GM21360 (cell line): ENCODE measurements at regions not wholly inside any gene's neighbourhood (a gene's known extent, or its start where the extent isn't known, plus 50 kb on each side); places are given as distances from the start of the nearest gene placed in this dataset.
A peak's percentile ranks its signal among the peaks of the same experiment; 100 is the strongest.

Source experiments
- ATAC-seq: cut with Tn5 transposase; IDR thresholded peaks from one replicate; pipeline ENCODE4 v1.9.1; 2021; ENCODE audit warnings: mild to moderate bottlenecking, moderate library complexity; ENCODE audit not compliant: unreplicated experiment

- no peak for ATAC-seq
Observed at GRCh38 chr2:181146171-181146570, 165.8 kb downstream of the UBE2E3 start.

GRCh38 chr2:181149056-181149455 lies 168.7 kb downstream of the UBE2E3 start:
- no peak for ATAC-seq

- ATAC-seq = no peak
Observed at GRCh38 chr2:181152226-181152625, 171.8 kb downstream of the UBE2E3 start.

GRCh38 chr2:181152701-181153100 lies 172.3 kb downstream of the UBE2E3 start:
- ATAC-seq = no peak

GRCh38 chr2:181153886-181154285 lies 173.5 kb downstream of the UBE2E3 start:
- ATAC-seq = no peak

GRCh38 chr2:181157326-181157725 lies 176.9 kb downstream of the UBE2E3 start:
- ATAC-seq = no peak

- ATAC-seq = no peak
Observed at GRCh38 chr2:181158427-181158826, 178.0 kb downstream of the UBE2E3 start.

GRCh38 chr2:181161615-181162014 lies 181.2 kb downstream of the UBE2E3 start:
- ATAC-seq = no peak

- no peak for ATAC-seq
Observed at GRCh38 chr2:181163139-181163538, 182.7 kb downstream of the UBE2E3 start.

GRCh38 chr2:181163691-181164090 lies 183.3 kb downstream of the UBE2E3 start:
- ATAC-seq = no peak

- ATAC-seq = peak; percentile 53
Observed at GRCh38 chr2:181164699-181165098, 184.3 kb downstream of the UBE2E3 start.

GRCh38 chr2:181165199-181165868 lies 184.9 kb downstream of the UBE2E3 start:
- no peak for ATAC-seq

GRCh38 chr2:181169503-181169902 lies 189.1 kb downstream of the UBE2E3 start:
- ATAC-seq = no peak

GRCh38 chr2:181170256-181170655 lies 189.9 kb downstream of the UBE2E3 start:
- ATAC-seq = no peak

GRCh38 chr2:181172676-181173075 lies 192.3 kb downstream of the UBE2E3 start:
- ATAC-seq = no peak

- peak; percentile 67 for ATAC-seq
Observed at GRCh38 chr2:181174611-181175580, 194.5 kb downstream of the UBE2E3 start.

GRCh38 chr2:181176540-181176939 lies 196.1 kb downstream of the UBE2E3 start:
- no peak for ATAC-seq

- ATAC-seq = no peak
Observed at GRCh38 chr2:181177376-181177775, 197.0 kb downstream of the UBE2E3 start.

GRCh38 chr2:181178130-181178529 lies 197.7 kb downstream of the UBE2E3 start:
- ATAC-seq = no peak

- no peak for ATAC-seq
Observed at GRCh38 chr2:181178823-181179412, 198.5 kb downstream of the UBE2E3 start.

GRCh38 chr2:181183878-181184542 lies 203.6 kb downstream of the UBE2E3 start:
- ATAC-seq = peak; percentile 99
